Ascending aorta (tissue), 2 donors: ENCODE measurements at regions not wholly inside any gene's neighbourhood (a gene's known extent, or its start where the extent isn't known, plus 50 kb on each side); places are given as distances from the start of the nearest gene placed in this dataset.
A peak's percentile ranks its signal among the peaks of the same experiment; 100 is the strongest.

Source experiments
- DNase-seq, 2 donors: peaks; one replicate each; pipeline ENCODE4 v3.0.0-alpha.2; 2019; ENCODE audit warnings: low spot score in 2 of 2
- H3K27ac ChIP-seq, 2 donors: fragments of 200-600 bp; sonication (generic); one replicate each; pipeline ENCODE4 v1.5.1; 2016 to 2017; ENCODE audit warnings: mild to moderate bottlenecking in 1 of 2
- H3K27me3 ChIP-seq: fragments of 200-600 bp; sonication (generic); one replicate; pipeline ENCODE4 v1.5.1; 2017
- H3K36me3 ChIP-seq, 2 donors: fragments of 200-600 bp; sonication (generic); one replicate each; pipeline ENCODE4 v1.5.1; 2016
- H3K4me1 ChIP-seq, 2 donors: fragments of 200-600 bp; sonication (generic); one replicate each; pipeline ENCODE4 v1.5.1; 2016 to 2017; ENCODE audit warnings: mild to moderate bottlenecking in 1 of 2
- H3K4me3 ChIP-seq, 2 donors: fragments of 200-600 bp; sonication (generic); one replicate each; pipeline ENCODE4 v1.5.1; 2016 to 2017; ENCODE audit warnings: mild to moderate bottlenecking in 1 of 2
- H3K9me3 ChIP-seq, 2 donors: fragments of 200-600 bp; sonication (generic); one replicate each; pipeline ENCODE4 v1.5.1; 2016
- intact Hi-C: fragments of 100-400 bp; cut with DNase I; formaldehyde crosslinking; loops from one replicate; pipeline ENCODE4 v1.15.1; 2023
- TF ChIP-seq, protein P1 (sequence below), 3 experiments: fragments of 200-600 bp in 2 of 3; fragments of 450-650 bp in 1 of 3; sonication (generic) in 2 of 3; IDR thresholded peaks; one replicate each; pipeline ENCODE4 v1.5.1; 2016 to 2019; ENCODE audit warnings: antibody characterized with exemption in 3 of 3, mild to moderate bottlenecking in 1 of 3, moderate library complexity in 1 of 3

DNA sequence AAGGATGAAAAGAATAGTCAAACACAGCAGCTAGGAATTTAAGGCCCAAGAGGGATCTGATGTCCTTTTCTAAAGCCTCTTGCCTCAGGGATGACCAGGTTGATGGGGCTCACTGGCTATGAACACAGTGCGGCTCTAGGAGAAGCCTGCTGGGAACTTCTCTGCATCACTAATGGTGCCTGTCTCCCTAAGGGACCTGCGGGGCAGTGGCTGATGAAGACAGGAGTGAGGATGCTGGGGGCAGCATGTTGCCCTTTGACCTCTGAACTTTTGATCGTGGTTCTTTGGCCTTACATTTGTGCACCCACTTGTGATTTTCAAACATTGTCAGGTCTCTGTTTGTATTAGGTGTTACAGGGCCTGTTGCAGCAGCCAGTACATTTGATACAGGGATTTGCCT lies 64.9 kb upstream of the KLHL25 start:
- Histone ChIP-seq H3K4me3 (no peak overlapping the region), H3K36me3 (no peaks in the 10 kb centered on the region), H3K9me3 (no peaks in the 10 kb centered on the region), H3K4me1 (no peaks in the 10 kb centered on the region), H3K27me3 (no peaks in the 10 kb centered on the region), H3K27ac (no peak overlapping the region)
- TF ChIP-seq, protein P1, sequence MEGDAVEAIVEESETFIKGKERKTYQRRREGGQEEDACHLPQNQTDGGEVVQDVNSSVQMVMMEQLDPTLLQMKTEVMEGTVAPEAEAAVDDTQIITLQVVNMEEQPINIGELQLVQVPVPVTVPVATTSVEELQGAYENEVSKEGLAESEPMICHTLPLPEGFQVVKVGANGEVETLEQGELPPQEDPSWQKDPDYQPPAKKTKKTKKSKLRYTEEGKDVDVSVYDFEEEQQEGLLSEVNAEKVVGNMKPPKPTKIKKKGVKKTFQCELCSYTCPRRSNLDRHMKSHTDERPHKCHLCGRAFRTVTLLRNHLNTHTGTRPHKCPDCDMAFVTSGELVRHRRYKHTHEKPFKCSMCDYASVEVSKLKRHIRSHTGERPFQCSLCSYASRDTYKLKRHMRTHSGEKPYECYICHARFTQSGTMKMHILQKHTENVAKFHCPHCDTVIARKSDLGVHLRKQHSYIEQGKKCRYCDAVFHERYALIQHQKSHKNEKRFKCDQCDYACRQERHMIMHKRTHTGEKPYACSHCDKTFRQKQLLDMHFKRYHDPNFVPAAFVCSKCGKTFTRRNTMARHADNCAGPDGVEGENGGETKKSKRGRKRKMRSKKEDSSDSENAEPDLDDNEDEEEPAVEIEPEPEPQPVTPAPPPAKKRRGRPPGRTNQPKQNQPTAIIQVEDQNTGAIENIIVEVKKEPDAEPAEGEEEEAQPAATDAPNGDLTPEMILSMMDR (IDR thresholded peaks at IDR 0.05) = no peak
- no peak for DNase-seq
- intact Hi-C loops = no loop called here

DNA sequence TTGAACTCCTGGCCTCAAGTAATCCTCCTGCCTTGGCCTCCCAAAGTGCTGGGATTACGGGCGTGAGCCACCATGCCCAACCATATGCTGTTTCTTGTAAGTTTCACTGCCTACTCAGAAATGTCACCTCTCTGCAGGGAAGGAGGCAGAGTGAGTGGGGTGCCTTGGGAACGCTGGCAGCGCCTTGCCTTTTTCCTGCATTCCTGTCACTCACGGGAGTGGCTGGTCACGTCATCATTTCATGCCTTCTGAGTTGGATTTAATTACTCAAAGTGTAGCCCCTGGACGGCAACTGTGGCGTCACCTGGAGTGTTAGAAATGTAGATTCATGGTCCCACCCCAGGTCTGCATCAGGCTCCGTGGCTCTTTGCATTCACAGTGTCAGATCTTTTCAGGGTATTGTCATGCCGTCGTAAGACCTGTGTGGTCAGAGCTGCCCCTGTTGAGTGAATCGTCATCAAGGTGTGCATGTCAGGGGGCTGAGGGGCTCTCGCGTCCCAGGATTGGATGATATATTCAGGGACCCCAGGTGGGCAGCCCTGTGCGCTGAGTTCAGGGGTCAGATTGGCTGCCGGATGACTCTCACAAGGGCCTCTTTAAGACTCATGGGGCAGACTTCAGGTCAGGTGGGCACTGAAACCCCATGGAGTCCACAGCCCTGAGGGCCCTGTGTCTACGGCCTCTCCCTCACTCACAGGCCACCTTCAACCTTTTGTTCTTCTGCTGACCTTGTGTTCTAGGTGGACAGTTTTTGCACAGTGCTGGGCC lies 65.9 kb upstream of the KLHL25 start:
- Histone ChIP-seq H3K4me1 (no peaks in the 10 kb centered on the region), H3K27me3 (no peaks in the 10 kb centered on the region), H3K4me3 (no peak overlapping the region), H3K36me3 (no peaks in the 10 kb centered on the region), H3K9me3 (no peaks in the 10 kb centered on the region), H3K27ac (no peak overlapping the region)
- TF ChIP-seq, protein P1 (IDR thresholded peaks at IDR 0.05) = no peak
- intact Hi-C loops = no loop called here
- DNase-seq = no peak

DNA sequence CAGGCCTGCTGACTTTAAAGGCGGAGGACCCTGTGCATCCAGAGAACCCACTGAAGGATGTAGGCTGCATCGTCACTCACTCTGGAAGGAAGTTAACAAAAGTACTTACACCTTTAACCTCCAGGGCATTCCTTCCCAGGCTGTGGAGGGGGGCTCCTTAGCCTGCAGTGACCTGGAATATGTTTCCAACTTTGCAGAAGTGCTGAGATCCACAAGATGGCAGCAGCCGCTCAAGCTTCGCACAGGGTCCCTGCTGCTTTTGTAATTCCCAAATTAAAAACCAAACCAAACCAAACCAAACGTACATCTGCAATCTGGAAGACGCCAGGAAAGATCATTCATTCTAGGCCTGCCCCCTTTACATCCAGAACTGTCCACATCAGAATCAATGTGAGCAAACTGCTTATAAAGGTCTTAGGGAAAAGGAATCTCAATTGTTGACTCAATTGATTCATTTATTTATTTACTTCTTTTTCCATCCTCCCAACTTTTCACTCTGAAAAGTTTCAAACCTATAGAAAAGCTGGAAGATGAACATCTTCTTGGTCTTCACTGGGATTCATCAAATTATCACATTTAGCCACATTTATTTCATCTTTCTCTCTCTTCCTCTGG lies 70.5 kb upstream of the KLHL25 start:
- Histone ChIP-seq H3K27ac (no peak overlapping the region), H3K4me3 (no peak overlapping the region), H3K9me3 (no peaks in the 10 kb centered on the region), H3K36me3 (no peaks in the 10 kb centered on the region), H3K4me1 (no peaks in the 10 kb centered on the region), H3K27me3 (no peaks in the 10 kb centered on the region)
- intact Hi-C loops = no loop called here
- no peak for DNase-seq
- TF ChIP-seq, protein P1 (IDR thresholded peaks at IDR 0.05) = peak in 1 of 3 experiments; percentile 44

DNA sequence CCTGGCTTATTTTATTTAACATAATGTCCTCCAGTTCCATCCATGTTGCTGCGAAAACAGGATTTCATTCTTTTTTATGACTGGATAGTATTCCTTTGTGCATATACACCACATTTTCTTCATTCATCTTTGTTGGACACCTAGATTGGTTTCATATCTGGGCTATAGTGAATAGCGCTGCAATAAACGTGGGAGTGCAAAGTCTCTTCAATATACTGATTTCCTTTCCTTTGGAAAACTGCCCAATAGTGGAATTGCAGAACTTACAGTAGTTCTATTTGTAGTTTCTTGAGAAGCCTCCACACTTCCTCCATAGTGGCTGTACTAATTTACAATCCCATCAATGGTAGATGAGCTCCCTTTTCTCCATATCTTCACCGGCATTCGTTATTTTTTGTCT lies 72.5 kb upstream of the KLHL25 start:
- H3K27me3 ChIP-seq = no peaks in the 10 kb centered on the region
- no peaks in the 10 kb centered on the region for H3K36me3 ChIP-seq
- no peak overlapping the region for H3K27ac ChIP-seq
- DNase-seq = no peak
- no peaks in the 10 kb centered on the region for H3K9me3 ChIP-seq
- no peaks in the 10 kb centered on the region for H3K4me1 ChIP-seq
- TF ChIP-seq, protein P1 (IDR thresholded peaks at IDR 0.05) = no peak
- intact Hi-C loops = no loop called here
- H3K4me3 ChIP-seq = no peak overlapping the region

DNA sequence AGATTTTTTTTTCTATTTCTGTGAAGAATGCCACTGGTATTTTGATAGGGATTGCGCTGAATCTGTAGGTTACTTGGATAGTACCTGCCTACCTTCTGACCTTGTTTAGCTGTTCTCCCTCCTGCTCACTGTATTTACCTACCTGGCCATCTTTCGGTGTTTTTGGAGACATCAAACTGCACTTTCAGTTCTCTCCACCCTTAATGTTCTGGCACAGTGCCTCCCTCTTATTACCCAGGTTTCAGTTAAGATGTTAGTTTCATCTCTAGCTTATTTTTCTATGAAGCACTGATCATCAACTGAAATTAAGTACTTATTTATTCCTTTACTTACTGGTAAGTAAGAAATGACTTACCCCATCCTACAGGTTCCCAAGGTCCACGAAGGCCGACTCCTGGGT lies 74.4 kb upstream of the KLHL25 start:
- Histone ChIP-seq H3K4me1 (no peaks in the 10 kb centered on the region), H3K4me3 (no peak overlapping the region), H3K36me3 (no peaks in the 10 kb centered on the region), H3K27me3 (no peaks in the 10 kb centered on the region), H3K27ac (no peak overlapping the region), H3K9me3 (no peaks in the 10 kb centered on the region)
- intact Hi-C loops = no loop called here
- no peak for DNase-seq
- TF ChIP-seq, protein P1 (IDR thresholded peaks at IDR 0.05) = no peak
